ENCODE measurements at regions not wholly inside any gene's neighbourhood (a gene's known extent, or its start where the extent isn't known, plus 50 kb on each side); places are given as distances from the start of the nearest gene placed in this dataset.
A peak's percentile ranks its signal among the peaks of the same experiment; 100 is the strongest.
"Not testable (repeated sequence)": the region's sequence is repeated elsewhere in the genome, so short reads cannot be mapped to it uniquely, and the experiment has no call there.

GRCh38 chrX:128543114-128543513 is 490.9 kb upstream of the ACTRT1 start:
- in situ Hi-C loops (cut with MboI; ENCODE audit: low pct_unique_long_range_greater_than_20kb, low sequenced_read_pairs): no loop called here
- no peak for DNase-seq

- DNase-seq: peak; percentile 47
- in situ Hi-C loops (cut with MboI; ENCODE audit: low pct_unique_long_range_greater_than_20kb, low sequenced_read_pairs): no loop called here
Observed at GRCh38 chrX:128518508-128518907, 466.3 kb upstream of the ACTRT1 start.

- no peak for DNase-seq
- in situ Hi-C loops (cut with MboI; ENCODE audit: low pct_unique_long_range_greater_than_20kb, low sequenced_read_pairs): no loop called here
Observed at GRCh38 chrX:128517691-128518090, 465.5 kb upstream of the ACTRT1 start.

- in situ Hi-C loops (cut with MboI; ENCODE audit: low pct_unique_long_range_greater_than_20kb, low sequenced_read_pairs): no loop called here
- DNase-seq: no peak
Observed at GRCh38 chrX:128504496-128504895, 452.3 kb upstream of the ACTRT1 start.

- in situ Hi-C loops (cut with MboI; ENCODE audit: low pct_unique_long_range_greater_than_20kb, low sequenced_read_pairs): no loop called here
- no peak for DNase-seq
Observed at GRCh38 chrX:128464116-128464515, 411.9 kb upstream of the ACTRT1 start.

GRCh38 chrX:128460835-128461234 is 408.6 kb upstream of the ACTRT1 start:
- in situ Hi-C loops (cut with MboI; ENCODE audit: low pct_unique_long_range_greater_than_20kb, low sequenced_read_pairs): no loop called here
- no peak for DNase-seq

- DNase-seq: no peak
- in situ Hi-C loops (cut with MboI; ENCODE audit: low pct_unique_long_range_greater_than_20kb, low sequenced_read_pairs): no loop called here
Observed at GRCh38 chrX:128458888-128459287, 406.7 kb upstream of the ACTRT1 start.

- DNase-seq: no peak
- in situ Hi-C loops (cut with MboI; ENCODE audit: low pct_unique_long_range_greater_than_20kb, low sequenced_read_pairs): no loop called here
Observed at GRCh38 chrX:128457674-128458073, 405.5 kb upstream of the ACTRT1 start.

GRCh38 chrX:128439159-128439558 is 387.0 kb upstream of the ACTRT1 start:
- in situ Hi-C loops (cut with MboI; ENCODE audit: low pct_unique_long_range_greater_than_20kb, low sequenced_read_pairs): no loop called here
- DNase-seq: no peak

- in situ Hi-C loops (cut with MboI; ENCODE audit: low pct_unique_long_range_greater_than_20kb, low sequenced_read_pairs): no loop called here
- DNase-seq: no peak
Observed at GRCh38 chrX:128438082-128438481, 385.9 kb upstream of the ACTRT1 start.

GRCh38 chrX:128436397-128437103 is 384.3 kb upstream of the ACTRT1 start:
- DNase-seq: no peak
- in situ Hi-C loops (cut with MboI; ENCODE audit: low pct_unique_long_range_greater_than_20kb, low sequenced_read_pairs): no loop called here

- in situ Hi-C loops (cut with MboI; ENCODE audit: low pct_unique_long_range_greater_than_20kb, low sequenced_read_pairs): no loop called here
- DNase-seq: no peak
Observed at GRCh38 chrX:128425546-128425945, 373.3 kb upstream of the ACTRT1 start.

- in situ Hi-C loops (cut with MboI; ENCODE audit: low pct_unique_long_range_greater_than_20kb, low sequenced_read_pairs): no loop called here
- DNase-seq: no peak
Observed at GRCh38 chrX:128408842-128409241, 356.6 kb upstream of the ACTRT1 start.

- in situ Hi-C loops (cut with MboI; ENCODE audit: low pct_unique_long_range_greater_than_20kb, low sequenced_read_pairs): no loop called here
Observed at GRCh38 chrX:128396601-128397000, 344.4 kb upstream of the ACTRT1 start.

GRCh38 chrX:128383846-128384245 is 331.6 kb upstream of the ACTRT1 start:
- DNase-seq; in situ Hi-C loops (cut with MboI; ENCODE audit: low pct_unique_long_range_greater_than_20kb, low sequenced_read_pairs): not testable (repeated sequence)

More at GRCh38 chrX:128396601-128397000, 344.4 kb upstream of the ACTRT1 start:
- DNase-seq: no peak

GRCh38 chrX:128365492-128365891 is 313.3 kb upstream of the ACTRT1 start:
- in situ Hi-C loops (cut with MboI; ENCODE audit: low pct_unique_long_range_greater_than_20kb, low sequenced_read_pairs): no loop called here
- no peak for DNase-seq

GRCh38 chrX:128335671-128336070 is 283.5 kb upstream of the ACTRT1 start:
- in situ Hi-C loops (cut with MboI; ENCODE audit: low pct_unique_long_range_greater_than_20kb, low sequenced_read_pairs): no loop called here

GRCh38 chrX:128334821-128335220 is 282.6 kb upstream of the ACTRT1 start:
- no peak for DNase-seq
- in situ Hi-C loops (cut with MboI; ENCODE audit: low pct_unique_long_range_greater_than_20kb, low sequenced_read_pairs): no loop called here

More at GRCh38 chrX:128335671-128336070, 283.5 kb upstream of the ACTRT1 start:
- DNase-seq: no peak

GRCh38 chrX:128310912-128311311 is 258.7 kb upstream of the ACTRT1 start:
- DNase-seq: no peak
- in situ Hi-C loops (cut with MboI; ENCODE audit: low pct_unique_long_range_greater_than_20kb, low sequenced_read_pairs): no loop called here

GRCh38 chrX:128309311-128309710 is 257.1 kb upstream of the ACTRT1 start:
- no peak for DNase-seq
- in situ Hi-C loops (cut with MboI; ENCODE audit: low pct_unique_long_range_greater_than_20kb, low sequenced_read_pairs): no loop called here

GRCh38 chrX:128294198-128294597 is 242.0 kb upstream of the ACTRT1 start:
- no peak for DNase-seq
- in situ Hi-C loops (cut with MboI; ENCODE audit: low pct_unique_long_range_greater_than_20kb, low sequenced_read_pairs): no loop called here
